ENCODE measurements at regions not wholly inside any gene's neighbourhood (a gene's known extent, or its start where the extent isn't known, plus 50 kb on each side); places are given as distances from the start of the nearest gene placed in this dataset.

GRCh38 chr2:150889141-150889540 lies 372.5 kb downstream of the RBM43 start (continued):
- TF ChIP-seq, protein P1, sequence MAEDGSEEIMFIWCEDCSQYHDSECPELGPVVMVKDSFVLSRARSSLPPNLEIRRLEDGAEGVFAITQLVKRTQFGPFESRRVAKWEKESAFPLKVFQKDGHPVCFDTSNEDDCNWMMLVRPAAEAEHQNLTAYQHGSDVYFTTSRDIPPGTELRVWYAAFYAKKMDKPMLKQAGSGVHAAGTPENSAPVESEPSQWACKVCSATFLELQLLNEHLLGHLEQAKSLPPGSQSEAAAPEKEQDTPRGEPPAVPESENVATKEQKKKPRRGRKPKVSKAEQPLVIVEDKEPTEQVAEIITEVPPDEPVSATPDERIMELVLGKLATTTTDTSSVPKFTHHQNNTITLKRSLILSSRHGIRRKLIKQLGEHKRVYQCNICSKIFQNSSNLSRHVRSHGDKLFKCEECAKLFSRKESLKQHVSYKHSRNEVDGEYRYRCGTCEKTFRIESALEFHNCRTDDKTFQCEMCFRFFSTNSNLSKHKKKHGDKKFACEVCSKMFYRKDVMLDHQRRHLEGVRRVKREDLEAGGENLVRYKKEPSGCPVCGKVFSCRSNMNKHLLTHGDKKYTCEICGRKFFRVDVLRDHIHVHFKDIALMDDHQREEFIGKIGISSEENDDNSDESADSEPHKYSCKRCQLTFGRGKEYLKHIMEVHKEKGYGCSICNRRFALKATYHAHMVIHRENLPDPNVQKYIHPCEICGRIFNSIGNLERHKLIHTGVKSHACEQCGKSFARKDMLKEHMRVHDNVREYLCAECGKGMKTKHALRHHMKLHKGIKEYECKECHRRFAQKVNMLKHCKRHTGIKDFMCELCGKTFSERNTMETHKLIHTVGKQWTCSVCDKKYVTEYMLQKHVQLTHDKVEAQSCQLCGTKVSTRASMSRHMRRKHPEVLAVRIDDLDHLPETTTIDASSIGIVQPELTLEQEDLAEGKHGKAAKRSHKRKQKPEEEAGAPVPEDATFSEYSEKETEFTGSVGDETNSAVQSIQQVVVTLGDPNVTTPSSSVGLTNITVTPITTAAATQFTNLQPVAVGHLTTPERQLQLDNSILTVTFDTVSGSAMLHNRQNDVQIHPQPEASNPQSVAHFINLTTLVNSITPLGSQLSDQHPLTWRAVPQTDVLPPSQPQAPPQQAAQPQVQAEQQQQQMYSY (CRISPR knock-in tag; IDR thresholded peaks at IDR 0.05) = no peak

- peaks cover 23% of the 10 kb centered on the region for H3K9me3 Mint-ChIP-seq
- no peaks in the 10 kb centered on the region; the same call in 1 of the 2 replicates for H3K27me3 Mint-ChIP-seq (ENCODE audit: low read depth)
- H3K4me3 Mint-ChIP-seq = no peak overlapping the region
- POLR2A ChIA-PET = no interaction called here
- no peaks in the 10 kb centered on the region for H3K4me1 Mint-ChIP-seq
- no peak for TF ChIP-seq ATF1 (CRISPR knock-in tag; IDR thresholded peaks at IDR 0.05)
- no peak for TF ChIP-seq ZMAT4 (CRISPR knock-in tag; IDR thresholded peaks at IDR 0.05)
- no peak for TF ChIP-seq HMGA2 (CRISPR knock-in tag; IDR thresholded peaks at IDR 0.05)
- no peak for TF ChIP-seq PRRX2 (CRISPR knock-in tag; IDR thresholded peaks at IDR 0.05)
- TF ChIP-seq, protein P2, sequence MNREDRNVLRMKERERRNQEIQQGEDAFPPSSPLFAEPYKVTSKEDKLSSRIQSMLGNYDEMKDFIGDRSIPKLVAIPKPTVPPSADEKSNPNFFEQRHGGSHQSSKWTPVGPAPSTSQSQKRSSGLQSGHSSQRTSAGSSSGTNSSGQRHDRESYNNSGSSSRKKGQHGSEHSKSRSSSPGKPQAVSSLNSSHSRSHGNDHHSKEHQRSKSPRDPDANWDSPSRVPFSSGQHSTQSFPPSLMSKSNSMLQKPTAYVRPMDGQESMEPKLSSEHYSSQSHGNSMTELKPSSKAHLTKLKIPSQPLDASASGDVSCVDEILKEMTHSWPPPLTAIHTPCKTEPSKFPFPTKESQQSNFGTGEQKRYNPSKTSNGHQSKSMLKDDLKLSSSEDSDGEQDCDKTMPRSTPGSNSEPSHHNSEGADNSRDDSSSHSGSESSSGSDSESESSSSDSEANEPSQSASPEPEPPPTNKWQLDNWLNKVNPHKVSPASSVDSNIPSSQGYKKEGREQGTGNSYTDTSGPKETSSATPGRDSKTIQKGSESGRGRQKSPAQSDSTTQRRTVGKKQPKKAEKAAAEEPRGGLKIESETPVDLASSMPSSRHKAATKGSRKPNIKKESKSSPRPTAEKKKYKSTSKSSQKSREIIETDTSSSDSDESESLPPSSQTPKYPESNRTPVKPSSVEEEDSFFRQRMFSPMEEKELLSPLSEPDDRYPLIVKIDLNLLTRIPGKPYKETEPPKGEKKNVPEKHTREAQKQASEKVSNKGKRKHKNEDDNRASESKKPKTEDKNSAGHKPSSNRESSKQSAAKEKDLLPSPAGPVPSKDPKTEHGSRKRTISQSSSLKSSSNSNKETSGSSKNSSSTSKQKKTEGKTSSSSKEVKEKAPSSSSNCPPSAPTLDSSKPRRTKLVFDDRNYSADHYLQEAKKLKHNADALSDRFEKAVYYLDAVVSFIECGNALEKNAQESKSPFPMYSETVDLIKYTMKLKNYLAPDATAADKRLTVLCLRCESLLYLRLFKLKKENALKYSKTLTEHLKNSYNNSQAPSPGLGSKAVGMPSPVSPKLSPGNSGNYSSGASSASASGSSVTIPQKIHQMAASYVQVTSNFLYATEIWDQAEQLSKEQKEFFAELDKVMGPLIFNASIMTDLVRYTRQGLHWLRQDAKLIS (CRISPR knock-in tag; IDR thresholded peaks at IDR 0.05; ENCODE audit: borderline replicate concordance) = no peak
- TF ChIP-seq FOXJ3 (CRISPR knock-in tag; IDR thresholded peaks at IDR 0.05; ENCODE audit: borderline replicate concordance) = no peak
- no peak for TF ChIP-seq MYBL2 (CRISPR knock-in tag; IDR thresholded peaks at IDR 0.05)
- no peak for TF ChIP-seq TCF7 (CRISPR knock-in tag; IDR thresholded peaks at IDR 0.05; ENCODE audit: low read depth)
- no peak for TF ChIP-seq IRF2 (CRISPR knock-in tag; IDR thresholded peaks at IDR 0.05; ENCODE audit: borderline replicate concordance, low read depth)
- TF ChIP-seq, protein P3, sequence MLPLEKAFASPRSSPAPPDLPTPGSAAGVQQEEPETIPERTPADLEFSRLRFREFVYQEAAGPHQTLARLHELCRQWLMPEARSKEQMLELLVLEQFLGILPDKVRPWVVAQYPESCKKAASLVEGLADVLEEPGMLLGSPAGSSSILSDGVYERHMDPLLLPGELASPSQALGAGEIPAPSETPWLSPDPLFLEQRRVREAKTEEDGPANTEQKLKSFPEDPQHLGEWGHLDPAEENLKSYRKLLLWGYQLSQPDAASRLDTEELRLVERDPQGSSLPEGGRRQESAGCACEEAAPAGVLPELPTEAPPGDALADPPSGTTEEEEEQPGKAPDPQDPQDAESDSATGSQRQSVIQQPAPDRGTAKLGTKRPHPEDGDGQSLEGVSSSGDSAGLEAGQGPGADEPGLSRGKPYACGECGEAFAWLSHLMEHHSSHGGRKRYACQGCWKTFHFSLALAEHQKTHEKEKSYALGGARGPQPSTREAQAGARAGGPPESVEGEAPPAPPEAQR (CRISPR knock-in tag; IDR thresholded peaks at IDR 0.05) = no peak
- no peak for TF ChIP-seq SP1 (CRISPR knock-in tag; conservative IDR thresholded peaks at IDR 0.05)
- TF ChIP-seq ZNF416 (CRISPR knock-in tag; IDR thresholded peaks at IDR 0.05) = no peak
- TF ChIP-seq KAT7 (CRISPR knock-in tag; IDR thresholded peaks at IDR 0.05; ENCODE audit: borderline replicate concordance) = no peak
- TF ChIP-seq RORB (CRISPR knock-in tag; IDR thresholded peaks at IDR 0.05) = no peak
- CTCF ChIA-PET = no interaction called here
- DNase-seq (ENCODE audit: low spot score) = no peak
- peaks cover 5% of the 10 kb centered on the region for H3K36me3 Mint-ChIP-seq
- no peak for ATAC-seq
- H3K27ac Mint-ChIP-seq = no peak overlapping the region
Measured at GRCh38 chr2:150888337-150888736, 373.3 kb downstream of the RBM43 start.

GRCh38 chr2:150887926-150888325 lies 373.7 kb downstream of the RBM43 start:
- H3K4me3 Mint-ChIP-seq = no peak overlapping the region
- no peaks in the 10 kb centered on the region for H3K4me1 Mint-ChIP-seq
- peaks cover 23% of the 10 kb centered on the region for H3K9me3 Mint-ChIP-seq
- POLR2A ChIA-PET = no interaction called here
- H3K36me3 Mint-ChIP-seq = peaks cover 5% of the 10 kb centered on the region
- no peak overlapping the region for H3K27ac Mint-ChIP-seq
- CTCF ChIA-PET = no interaction called here
- no peaks in the 10 kb centered on the region; the same call in 1 of the 2 replicates for H3K27me3 Mint-ChIP-seq (ENCODE audit: low read depth)
- ATAC-seq (no peak), DNase-seq (ENCODE audit: low spot score) (no peak)
- TF ChIP-seq TEAD4 (CRISPR knock-in tag; IDR thresholded peaks at IDR 0.05) = no peak
- TF ChIP-seq, protein P4, sequence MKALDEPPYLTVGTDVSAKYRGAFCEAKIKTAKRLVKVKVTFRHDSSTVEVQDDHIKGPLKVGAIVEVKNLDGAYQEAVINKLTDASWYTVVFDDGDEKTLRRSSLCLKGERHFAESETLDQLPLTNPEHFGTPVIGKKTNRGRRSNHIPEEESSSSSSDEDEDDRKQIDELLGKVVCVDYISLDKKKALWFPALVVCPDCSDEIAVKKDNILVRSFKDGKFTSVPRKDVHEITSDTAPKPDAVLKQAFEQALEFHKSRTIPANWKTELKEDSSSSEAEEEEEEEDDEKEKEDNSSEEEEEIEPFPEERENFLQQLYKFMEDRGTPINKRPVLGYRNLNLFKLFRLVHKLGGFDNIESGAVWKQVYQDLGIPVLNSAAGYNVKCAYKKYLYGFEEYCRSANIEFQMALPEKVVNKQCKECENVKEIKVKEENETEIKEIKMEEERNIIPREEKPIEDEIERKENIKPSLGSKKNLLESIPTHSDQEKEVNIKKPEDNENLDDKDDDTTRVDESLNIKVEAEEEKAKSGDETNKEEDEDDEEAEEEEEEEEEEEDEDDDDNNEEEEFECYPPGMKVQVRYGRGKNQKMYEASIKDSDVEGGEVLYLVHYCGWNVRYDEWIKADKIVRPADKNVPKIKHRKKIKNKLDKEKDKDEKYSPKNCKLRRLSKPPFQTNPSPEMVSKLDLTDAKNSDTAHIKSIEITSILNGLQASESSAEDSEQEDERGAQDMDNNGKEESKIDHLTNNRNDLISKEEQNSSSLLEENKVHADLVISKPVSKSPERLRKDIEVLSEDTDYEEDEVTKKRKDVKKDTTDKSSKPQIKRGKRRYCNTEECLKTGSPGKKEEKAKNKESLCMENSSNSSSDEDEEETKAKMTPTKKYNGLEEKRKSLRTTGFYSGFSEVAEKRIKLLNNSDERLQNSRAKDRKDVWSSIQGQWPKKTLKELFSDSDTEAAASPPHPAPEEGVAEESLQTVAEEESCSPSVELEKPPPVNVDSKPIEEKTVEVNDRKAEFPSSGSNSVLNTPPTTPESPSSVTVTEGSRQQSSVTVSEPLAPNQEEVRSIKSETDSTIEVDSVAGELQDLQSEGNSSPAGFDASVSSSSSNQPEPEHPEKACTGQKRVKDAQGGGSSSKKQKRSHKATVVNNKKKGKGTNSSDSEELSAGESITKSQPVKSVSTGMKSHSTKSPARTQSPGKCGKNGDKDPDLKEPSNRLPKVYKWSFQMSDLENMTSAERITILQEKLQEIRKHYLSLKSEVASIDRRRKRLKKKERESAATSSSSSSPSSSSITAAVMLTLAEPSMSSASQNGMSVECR (CRISPR knock-in tag; IDR thresholded peaks at IDR 0.05; ENCODE audit: borderline replicate concordance) = no peak
- no peak for TF ChIP-seq NFE2L1 (CRISPR knock-in tag; IDR thresholded peaks at IDR 0.05)
- TF ChIP-seq NR1H2 (CRISPR knock-in tag; IDR thresholded peaks at IDR 0.05) = no peak
- TF ChIP-seq ZNF416 (CRISPR knock-in tag; IDR thresholded peaks at IDR 0.05) = no peak
- TF ChIP-seq TP53 (CRISPR knock-in tag; IDR thresholded peaks at IDR 0.05) = no peak

All from WTC11 (cell line).